Coronary artery (tissue), 2 donors: ENCODE measurements at regions not wholly inside any gene's neighbourhood (a gene's known extent, or its start where the extent isn't known, plus 50 kb on each side); places are given as distances from the start of the nearest gene placed in this dataset.

Source experiments
- DNase-seq: peaks from one replicate; pipeline ENCODE4 v3.0.0-alpha.2; 2017; ENCODE audit warnings: low spot score
- H3K27ac ChIP-seq, 2 donors: fragments of 200-600 bp; sonication (generic); one replicate each; pipeline ENCODE4 v1.5.1; 2016 to 2019
- H3K4me3 ChIP-seq: fragments of 200-600 bp; sonication (generic); 2 replicates; pipeline ENCODE4 v1.5.1; 2016; ENCODE audit warnings: mild to moderate bottlenecking, moderate library complexity
- TF ChIP-seq, protein P1 (sequence below): fragments of 200-600 bp; sonication (generic); IDR thresholded peaks from one replicate; pipeline ENCODE4 v1.5.1; 2019; ENCODE audit warnings: antibody characterized with exemption

DNA sequence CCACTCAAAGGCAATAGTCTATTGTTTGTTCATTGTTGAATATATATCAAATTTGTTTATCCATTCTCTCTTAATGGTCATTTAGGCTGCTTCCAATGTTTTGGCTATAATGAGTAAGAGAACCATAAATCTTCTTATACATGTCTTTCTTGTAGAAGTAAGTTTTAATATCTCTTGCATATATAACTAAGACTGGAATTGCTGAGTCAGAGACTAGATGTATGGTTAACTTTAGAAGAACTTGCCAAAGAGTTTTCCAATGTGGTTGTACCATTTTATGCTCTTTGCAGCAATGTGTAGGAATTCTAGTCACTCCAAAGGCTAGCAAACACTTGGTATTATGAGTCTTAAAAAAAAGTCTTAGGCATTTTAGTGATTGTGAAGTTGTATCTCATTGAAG, 610.0 kb upstream of the GCFC2 start:
- TF ChIP-seq, protein P1, sequence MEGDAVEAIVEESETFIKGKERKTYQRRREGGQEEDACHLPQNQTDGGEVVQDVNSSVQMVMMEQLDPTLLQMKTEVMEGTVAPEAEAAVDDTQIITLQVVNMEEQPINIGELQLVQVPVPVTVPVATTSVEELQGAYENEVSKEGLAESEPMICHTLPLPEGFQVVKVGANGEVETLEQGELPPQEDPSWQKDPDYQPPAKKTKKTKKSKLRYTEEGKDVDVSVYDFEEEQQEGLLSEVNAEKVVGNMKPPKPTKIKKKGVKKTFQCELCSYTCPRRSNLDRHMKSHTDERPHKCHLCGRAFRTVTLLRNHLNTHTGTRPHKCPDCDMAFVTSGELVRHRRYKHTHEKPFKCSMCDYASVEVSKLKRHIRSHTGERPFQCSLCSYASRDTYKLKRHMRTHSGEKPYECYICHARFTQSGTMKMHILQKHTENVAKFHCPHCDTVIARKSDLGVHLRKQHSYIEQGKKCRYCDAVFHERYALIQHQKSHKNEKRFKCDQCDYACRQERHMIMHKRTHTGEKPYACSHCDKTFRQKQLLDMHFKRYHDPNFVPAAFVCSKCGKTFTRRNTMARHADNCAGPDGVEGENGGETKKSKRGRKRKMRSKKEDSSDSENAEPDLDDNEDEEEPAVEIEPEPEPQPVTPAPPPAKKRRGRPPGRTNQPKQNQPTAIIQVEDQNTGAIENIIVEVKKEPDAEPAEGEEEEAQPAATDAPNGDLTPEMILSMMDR: no peak
- no peak overlapping the region for H3K27ac ChIP-seq
- no peak overlapping the region for H3K4me3 ChIP-seq
- no peak for DNase-seq

DNA sequence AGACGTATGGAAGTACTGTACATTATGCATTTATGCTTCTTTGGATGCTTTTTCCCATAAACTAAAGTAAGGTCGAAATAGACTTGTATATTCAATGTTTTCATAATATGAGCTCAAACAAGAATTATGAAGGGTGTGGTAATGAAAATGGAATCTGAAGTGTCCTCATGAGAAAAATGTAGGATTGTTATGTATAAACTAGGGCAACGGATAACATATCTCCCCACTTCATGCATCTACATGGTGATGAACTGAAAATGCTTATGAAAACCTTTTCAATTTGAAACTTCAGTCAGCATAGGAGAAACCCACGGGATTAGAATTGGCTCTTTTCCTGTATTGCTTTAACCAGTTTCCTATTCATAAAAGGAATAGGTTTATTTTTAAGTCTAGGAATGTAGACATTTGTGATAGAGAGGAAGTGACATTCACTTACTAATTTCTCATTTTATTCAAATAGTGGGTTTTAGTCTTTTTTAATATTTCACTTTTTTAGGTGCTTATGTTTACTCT, 608.2 kb upstream of the GCFC2 start:
- Histone ChIP-seq H3K4me3 (no peak overlapping the region), H3K27ac (no peak overlapping the region)
- TF ChIP-seq, protein P1: no peak
- no peak for DNase-seq

DNA sequence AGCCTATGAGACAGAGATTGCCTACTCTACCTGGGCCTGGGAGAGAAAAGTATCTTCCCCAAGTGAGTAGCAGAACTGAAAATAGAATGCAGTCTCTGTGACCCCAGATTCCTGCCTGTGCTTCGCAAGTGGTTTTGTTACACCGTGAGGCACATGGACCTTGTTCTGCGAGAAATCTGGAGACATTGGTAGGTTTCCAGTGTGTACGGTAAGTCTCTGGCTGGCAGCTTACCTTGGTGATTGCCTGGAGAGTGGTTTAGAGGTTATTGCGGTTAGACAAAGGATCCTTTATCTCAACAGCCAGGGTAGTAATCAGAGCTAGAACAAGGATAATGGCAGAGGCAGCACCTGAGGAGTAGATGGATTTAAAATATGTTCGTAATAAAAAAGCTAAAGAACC, 606.0 kb upstream of the GCFC2 start:
- no peak for DNase-seq
- TF ChIP-seq, protein P1: no peak
- no peak overlapping the region for H3K4me3 ChIP-seq

DNA sequence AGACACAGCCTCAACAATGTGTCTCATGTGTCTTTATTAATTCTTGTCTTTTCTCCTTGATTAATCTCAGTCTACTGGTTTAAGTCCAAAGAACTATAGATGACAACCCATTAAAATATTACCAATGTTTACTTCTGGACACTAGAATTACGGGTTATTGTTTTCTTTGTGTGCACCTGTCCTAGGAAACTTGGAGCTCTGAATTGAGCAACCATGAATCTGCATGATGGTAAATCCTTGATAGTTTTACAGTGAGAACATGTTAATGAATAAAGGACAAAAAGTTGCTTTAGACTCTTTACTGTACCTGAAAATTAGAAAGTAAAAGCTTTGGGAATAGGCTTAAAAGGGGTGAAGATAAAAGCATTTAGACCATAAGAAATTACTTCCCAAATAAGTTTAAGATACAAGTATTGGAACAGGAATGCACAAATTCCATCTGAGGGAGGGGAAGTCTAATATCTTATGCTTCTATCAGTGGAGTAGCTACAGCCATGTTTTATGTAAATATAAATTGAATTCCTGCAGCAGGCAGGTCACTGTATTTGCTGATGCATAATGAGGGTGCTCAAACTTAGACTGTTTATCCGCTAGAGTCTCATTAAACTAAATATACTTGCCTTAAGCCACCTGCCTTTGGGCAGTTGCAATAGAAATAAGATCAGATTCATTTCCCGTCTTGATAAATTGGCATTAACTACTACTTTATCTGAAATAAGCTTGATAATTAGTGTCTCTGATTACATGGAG, 603.7 kb upstream of the GCFC2 start:
- Histone ChIP-seq H3K4me3 (no peak overlapping the region), H3K27ac (no peak overlapping the region)
- no peak for DNase-seq
- TF ChIP-seq, protein P1: no peak

More for the DNA sequence above, 606.0 kb upstream of the GCFC2 start:
- H3K27ac ChIP-seq: no peak overlapping the region

- Histone ChIP-seq H3K4me3 (no peak overlapping the region), H3K27ac (no peak overlapping the region)
- DNase-seq: no peak
- TF ChIP-seq, protein P1: no peak
Measured at GRCh38 chr2:76312236-76312635, 601.5 kb upstream of the GCFC2 start.

DNA sequence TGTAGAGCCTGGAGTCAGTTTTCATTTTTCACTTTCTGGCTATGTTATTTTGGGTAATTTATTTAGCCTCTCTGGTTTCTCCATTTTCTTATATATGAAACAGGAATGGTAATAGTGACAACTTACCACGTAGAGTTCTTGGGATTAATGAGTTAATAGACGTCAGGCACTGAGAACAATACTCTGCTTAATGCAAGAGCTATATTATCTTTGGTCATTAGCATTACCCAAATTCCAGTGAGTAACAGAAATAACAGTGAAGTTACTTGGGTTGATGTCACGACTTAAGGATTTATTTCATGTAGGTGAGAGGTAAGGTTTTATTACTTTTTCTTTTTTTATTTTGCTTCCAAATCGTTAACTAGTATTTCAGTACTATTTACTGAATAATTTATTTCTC, 601.0 kb upstream of the GCFC2 start:
- no peak for DNase-seq
- TF ChIP-seq, protein P1: no peak
- Histone ChIP-seq H3K27ac (no peak overlapping the region), H3K4me3 (no peak overlapping the region)
